ENCODE measurements at regions not wholly inside any gene's neighbourhood (a gene's known extent, or its start where the extent isn't known, plus 50 kb on each side); places are given as distances from the start of the nearest gene placed in this dataset.

DNA sequence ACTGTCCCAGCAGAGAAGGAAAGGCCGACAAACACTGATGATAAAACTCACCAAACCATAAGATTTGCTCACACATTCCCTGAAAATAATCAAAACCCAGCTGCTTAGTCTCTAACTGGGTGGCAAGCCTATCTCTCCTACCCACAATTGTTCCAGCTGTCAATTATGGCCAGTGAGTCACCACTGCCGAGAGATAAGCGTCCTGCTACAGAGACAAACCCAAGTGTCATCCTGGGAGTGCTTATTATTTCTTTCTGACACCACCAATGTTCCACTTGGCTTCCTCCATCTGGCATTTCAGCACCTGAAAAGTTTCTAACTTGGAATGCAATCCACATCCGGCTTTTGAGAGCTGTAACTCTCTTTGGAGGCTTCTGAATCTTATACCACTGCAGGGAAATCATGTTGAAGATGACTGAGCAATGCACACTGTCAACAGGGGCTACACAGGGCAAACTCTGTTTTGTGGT is 51.5 kb upstream of the VAV3 start:
- intact Hi-C loops (cut with micrococcal nuclease), result no loop called here

All from T-helper 2 cell treated with Interferon-gamma antibody and Interleukin-4, amounts not matched to agents 100 ng/mL and 5 ng/mL, for 36 hours (primary cell).